Heart left ventricle (tissue), 16 donors: ENCODE measurements at regions not wholly inside any gene's neighbourhood (a gene's known extent, or its start where the extent isn't known, plus 50 kb on each side); places are given as distances from the start of the nearest gene placed in this dataset.

ENCODE experiments used
- ATAC-seq, 4 donors: fragments of 200-7000 bp; cut with Tn5 transposase; one replicate each; pipeline ENCODE4 v1.9.1; 2020 to 2022; ENCODE audit warnings: moderate library complexity in 4 of 4, mild to moderate bottlenecking in 3 of 4, moderate number of reproducible peaks in 1 of 4
- DNase-seq, 5 donors: peaks; one replicate each; pipeline ENCODE4 v3.0.0-alpha.2; 2020
- H3K27ac ChIP-seq, 12 donors: fragments of 200-600 bp; sonication (generic) in 4 of 12; one replicate each; pipeline versions ENCODE4 v1.5.0 to v1.8.0; 2016 to 2022; ENCODE audit warnings: mild to moderate bottlenecking in 2 of 12
- H3K27me3 ChIP-seq, 9 donors: fragments of 200-600 bp; sonication (generic) in 2 of 9; one replicate each; pipeline versions ENCODE4 v1.5.1 to v1.8.0; 2016 to 2022; ENCODE audit warnings: mild to moderate bottlenecking in 3 of 9
- H3K36me3 ChIP-seq, 9 donors: fragments of 200-600 bp; sonication (generic) in 2 of 9; one replicate each; pipeline versions ENCODE4 v1.5.0 to v1.8.0; 2018 to 2022; ENCODE audit warnings: mild to moderate bottlenecking in 2 of 9
- H3K4me1 ChIP-seq, 12 donors: fragments of 200-600 bp; sonication (generic) in 4 of 12; one replicate each; pipeline versions ENCODE4 v1.5.0 to v1.8.0; 2016 to 2022; ENCODE audit warnings: mild to moderate bottlenecking in 3 of 12
- H3K4me3 ChIP-seq, 12 donors: fragments of 200-600 bp; sonication (generic) in 4 of 12; one replicate each; pipeline versions ENCODE4 v1.5.0 to v1.8.0; 2017 to 2022; ENCODE audit warnings: mild to moderate bottlenecking in 9 of 12, moderate library complexity in 4 of 12
- H3K9me3 ChIP-seq, 12 donors: fragments of 200-600 bp; sonication (generic) in 4 of 12; one replicate each; pipeline versions ENCODE4 v1.5.0 to v1.8.0; 2016 to 2022; ENCODE audit warnings: mild to moderate bottlenecking in 1 of 12
- CTCF ChIP-seq, 12 donors: fragments of 200-600 bp; sonication (generic) in 4 of 12; IDR thresholded peaks; one replicate each; pipeline versions ENCODE4 v1.5.0 to v1.8.0; 2018 to 2022; ENCODE audit warnings: antibody characterized with exemption in 12 of 12, mild to moderate bottlenecking in 5 of 12
- POLR2A ChIP-seq, 2 donors: fragments of 450-650 bp; IDR thresholded peaks; one replicate each; pipeline ENCODE4 v1.6.1; 2017; ENCODE audit warnings: antibody characterized with exemption in 2 of 2, mild to moderate bottlenecking in 2 of 2, moderate library complexity in 2 of 2
- WGBS, 4 donors: extraction: QIAGEN DNeasy Blood & Tissue Kit in 2 of 4; methylation state at CpG; one replicate each; pipeline versions ENCODE4 v1.1.5 to v1.1.7; 2013 to 2018; 5-methylcytosine and 5-hydroxymethylcytosine counted together
- intact Hi-C, 10 donors: fragments of 100-400 bp; cut with DNase I; formaldehyde crosslinking; loops; one replicate each; pipeline versions ENCODE4 v1.11.1 to v1.14.2; 2022
- donor health status: ischemic (EF 13 %, LVEDD 7.1; RV severe dilation, severe dysfunction).
- donor health status: healthy with polysubstance abuse.
- donor health status: DM: no; HTN: yes; CAD: no.
- donor health status: DM: no; HTN: no; CAD: no.
- donor health status: ischemic (EF 25% LVEDD 6.9; RV normal size, moderate dysfunction).
- donor health status: ischemic (EF 25% LVEDD 5.7; RV mildly dilated, moderate dysfunction).
- donor health status: healthy.
- donor health status: DM: yes; HTN: yes; CAD: no.
- donor health status: ischemic (EF 35%, LVEDD 5.7; RV mildly dilated, moderate dysfunction).
- donor health status: nonischemic (EF 11% LVEDD 7.7; RV severe dilation, severe dysfunction).
- donor health status: DM: yes; HTN: yes; CAD: no.
- donor health status: PGD.
- donor health status: ischemic (EF 29% LVEDD 5.4; RV normal size, mild dysfunction).
- donor health status: nonischemic (EF 23%, LVEDD 6.1; RV moderate dilation, normal function).

- Histone ChIP-seq H3K4me1 (no peaks in the 10 kb centered on the region), H3K4me3 (no peak overlapping the region), H3K36me3 (no peaks in the 10 kb centered on the region), H3K9me3 (no peaks in the 10 kb centered on the region), H3K27me3 (no peaks in the 10 kb centered on the region), H3K27ac (no peak overlapping the region)
- WGBS, 4 donors: 75 to 93% (median 87%) methylated on average over 2 of the region's 2 CpGs
- no peak for DNase-seq
- TF ChIP-seq POLR2A (IDR thresholded peaks at IDR 0.05) (no peak), CTCF (IDR thresholded peaks at IDR 0.05) (no peak)
- no peak for ATAC-seq
- intact Hi-C loops: no loop called here
Measured at GRCh38 chr4:102172341-102172740, 172.9 kb downstream of the SLC39A8 start.

GRCh38 chr4:102170910-102171309 is 174.4 kb downstream of the SLC39A8 start:
- Histone ChIP-seq H3K4me1 (no peaks in the 10 kb centered on the region), H3K36me3 (no peaks in the 10 kb centered on the region), H3K27me3 (no peaks in the 10 kb centered on the region), H3K9me3 (peaks cover 0 to 5% (median 0%) of the 10 kb centered on the region in 12 donors), H3K4me3 (no peak overlapping the region), H3K27ac (no peak overlapping the region)
- TF ChIP-seq CTCF (IDR thresholded peaks at IDR 0.05): no peak
- no peak for TF ChIP-seq POLR2A (IDR thresholded peaks at IDR 0.05)
- intact Hi-C loops: no loop called here
- DNase-seq (no peak), ATAC-seq (no peak)

- ATAC-seq (no peak), DNase-seq (no peak)
- peaks cover 0 to 5% (median 0%) of the 10 kb centered on the region in 12 donors for H3K9me3 ChIP-seq
- H3K36me3 ChIP-seq: no peaks in the 10 kb centered on the region
- TF ChIP-seq CTCF (IDR thresholded peaks at IDR 0.05) (no peak), POLR2A (IDR thresholded peaks at IDR 0.05) (no peak)
- 83 to 89% (median 86%) methylated on average over 2 of the region's 2 CpGs for WGBS, 4 donors
- intact Hi-C loops: no loop called here
- no peak overlapping the region for H3K4me3 ChIP-seq
- no peak overlapping the region for H3K27ac ChIP-seq
- H3K4me1 ChIP-seq: no peaks in the 10 kb centered on the region
- no peaks in the 10 kb centered on the region for H3K27me3 ChIP-seq
Measured at GRCh38 chr4:102169345-102169744, 175.9 kb downstream of the SLC39A8 start.

- DNase-seq: no peak
- intact Hi-C loops: no loop called here
- peaks cover 0 to 5% (median 0%) of the 10 kb centered on the region in 12 donors for H3K9me3 ChIP-seq
Measured at GRCh38 chr4:102168580-102168979, 176.7 kb downstream of the SLC39A8 start.

More at GRCh38 chr4:102168580-102168979, 176.7 kb downstream of the SLC39A8 start:
- no peaks in the 10 kb centered on the region for H3K27me3 ChIP-seq
- 65 to 75% (median 71%) methylated on average over 4 of the region's 4 CpGs for WGBS, 4 donors
- no peak for ATAC-seq
- TF ChIP-seq CTCF (IDR thresholded peaks at IDR 0.05) (no peak), POLR2A (IDR thresholded peaks at IDR 0.05) (no peak)
- H3K4me3 ChIP-seq: no peak overlapping the region
- H3K36me3 ChIP-seq: no peaks in the 10 kb centered on the region
- no peak overlapping the region for H3K27ac ChIP-seq
- no peaks in the 10 kb centered on the region for H3K4me1 ChIP-seq
